ENCODE measurements at regions not wholly inside any gene's neighbourhood (a gene's known extent, or its start where the extent isn't known, plus 50 kb on each side); places are given as distances from the start of the nearest gene placed in this dataset.
"Not testable (repeated sequence)": the region's sequence is repeated elsewhere in the genome, so short reads cannot be mapped to it uniquely, and the experiment has no call there.

GRCh38 chr10:84848967-84849366, 520.6 kb downstream of the CCSER2 start:
- no peak overlapping the region for H3K27ac ChIP-seq (ENCODE audit: low read depth, low read length)
- no peak overlapping the region for H3K4me3 ChIP-seq (ENCODE audit: low read depth, low read length)
- no peak overlapping the region for H3K9ac ChIP-seq (ENCODE audit: low read length)
- H3K27me3 ChIP-seq (ENCODE audit: control insufficient read depth, insufficient read depth, low read length): no peaks in the 10 kb centered on the region
- H3K9me3 ChIP-seq (ENCODE audit: control insufficient read depth, insufficient read depth, low read depth, low read length): no peaks in the 10 kb centered on the region
- no peaks in the 10 kb centered on the region for H3K36me3 ChIP-seq (ENCODE audit: control insufficient read depth, insufficient read depth, low read length)
- H3K4me1 ChIP-seq (ENCODE audit: control insufficient read depth, insufficient read depth, low read length): no peaks in the 10 kb centered on the region

DNA sequence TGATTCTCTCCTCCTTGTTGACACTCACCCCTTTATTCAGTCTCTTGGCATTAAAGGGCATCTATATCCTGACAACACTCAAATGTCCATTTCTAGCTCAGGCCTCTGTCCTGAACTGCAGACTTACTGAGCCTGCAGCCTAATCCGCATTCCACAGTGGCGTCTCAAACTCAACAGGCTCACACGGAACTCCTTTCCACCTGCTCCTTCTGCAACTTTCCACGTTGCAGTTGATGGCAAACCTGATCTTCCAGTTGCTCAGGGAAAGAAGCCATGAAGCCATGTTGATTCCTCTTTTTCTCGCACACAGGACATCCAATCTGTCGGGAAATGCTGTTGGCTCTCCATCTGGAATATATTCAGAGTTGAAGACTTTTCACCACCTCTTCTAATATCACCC, 522.4 kb downstream of the CCSER2 start:
- H3K36me3 ChIP-seq (ENCODE audit: control insufficient read depth, insufficient read depth, low read length): no peaks in the 10 kb centered on the region
- H3K4me3 ChIP-seq (ENCODE audit: low read depth, low read length): no peak overlapping the region
- H3K9me3 ChIP-seq (ENCODE audit: control insufficient read depth, insufficient read depth, low read depth, low read length): no peaks in the 10 kb centered on the region
- H3K9ac ChIP-seq (ENCODE audit: low read length): no peak overlapping the region
- no peaks in the 10 kb centered on the region for H3K27me3 ChIP-seq (ENCODE audit: control insufficient read depth, insufficient read depth, low read length)
- no peaks in the 10 kb centered on the region for H3K4me1 ChIP-seq (ENCODE audit: control insufficient read depth, insufficient read depth, low read length)
- no peak overlapping the region for H3K27ac ChIP-seq (ENCODE audit: low read depth, low read length)

DNA sequence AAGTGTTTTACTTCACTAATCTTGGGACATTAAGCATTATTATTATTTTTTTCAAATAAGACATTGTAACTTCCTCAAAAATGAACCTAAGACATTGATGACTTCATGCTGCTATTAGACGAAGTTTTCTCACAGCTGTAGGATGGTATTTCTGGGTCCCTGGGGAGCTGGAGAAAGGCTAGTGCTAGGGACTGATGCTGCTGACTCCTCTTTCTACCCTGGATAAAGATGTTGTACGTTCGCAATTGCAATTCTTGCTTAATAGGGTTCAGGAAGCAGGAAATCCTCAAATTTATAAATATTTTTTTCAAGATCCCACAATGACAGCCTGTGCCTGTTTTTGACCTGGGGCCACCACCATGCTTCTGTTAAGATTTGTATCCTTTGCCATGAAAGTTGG, 526.0 kb downstream of the CCSER2 start:
- Histone ChIP-seq H3K27ac (ENCODE audit: low read depth, low read length) (no peak overlapping the region), H3K9ac (ENCODE audit: low read length) (no peak overlapping the region), H3K36me3 (ENCODE audit: control insufficient read depth, insufficient read depth, low read length) (no peaks in the 10 kb centered on the region), H3K9me3 (ENCODE audit: control insufficient read depth, insufficient read depth, low read depth, low read length) (no peaks in the 10 kb centered on the region), H3K4me3 (ENCODE audit: low read depth, low read length) (no peak overlapping the region), H3K27me3 (ENCODE audit: control insufficient read depth, insufficient read depth, low read length) (no peaks in the 10 kb centered on the region), H3K4me1 (ENCODE audit: control insufficient read depth, insufficient read depth, low read length) (no peaks in the 10 kb centered on the region)

- Histone ChIP-seq H3K36me3 (ENCODE audit: control insufficient read depth, insufficient read depth, low read length) (no peaks in the 10 kb centered on the region), H3K4me1 (ENCODE audit: control insufficient read depth, insufficient read depth, low read length) (peaks cover 10% of the 10 kb centered on the region; the same call in 1 of the 2 replicates), H3K9me3 (ENCODE audit: control insufficient read depth, insufficient read depth, low read depth, low read length) (no peaks in the 10 kb centered on the region)
Observed at GRCh38 chr10:84860855-84861254, 532.5 kb downstream of the CCSER2 start.

GRCh38 chr10:84862551-84862950, 534.2 kb downstream of the CCSER2 start:
- no peak overlapping the region for H3K4me3 ChIP-seq (ENCODE audit: low read depth, low read length)
- H3K36me3 ChIP-seq (ENCODE audit: control insufficient read depth, insufficient read depth, low read length): no peaks in the 10 kb centered on the region
- H3K4me1 ChIP-seq (ENCODE audit: control insufficient read depth, insufficient read depth, low read length): peaks cover 10% of the 10 kb centered on the region; the same call in 1 of the 2 replicates
- no peak overlapping the region for H3K9ac ChIP-seq (ENCODE audit: low read length)
- H3K9me3 ChIP-seq (ENCODE audit: control insufficient read depth, insufficient read depth, low read depth, low read length): no peaks in the 10 kb centered on the region
- no peak overlapping the region for H3K27ac ChIP-seq (ENCODE audit: low read depth, low read length)
- no peaks in the 10 kb centered on the region for H3K27me3 ChIP-seq (ENCODE audit: control insufficient read depth, insufficient read depth, low read length)

More at GRCh38 chr10:84860855-84861254, 532.5 kb downstream of the CCSER2 start:
- no peak overlapping the region for H3K4me3 ChIP-seq (ENCODE audit: low read depth, low read length)
- H3K27ac ChIP-seq (ENCODE audit: low read depth, low read length): no peak overlapping the region
- H3K9ac ChIP-seq (ENCODE audit: low read length): no peak overlapping the region
- no peaks in the 10 kb centered on the region for H3K27me3 ChIP-seq (ENCODE audit: control insufficient read depth, insufficient read depth, low read length)

DNA sequence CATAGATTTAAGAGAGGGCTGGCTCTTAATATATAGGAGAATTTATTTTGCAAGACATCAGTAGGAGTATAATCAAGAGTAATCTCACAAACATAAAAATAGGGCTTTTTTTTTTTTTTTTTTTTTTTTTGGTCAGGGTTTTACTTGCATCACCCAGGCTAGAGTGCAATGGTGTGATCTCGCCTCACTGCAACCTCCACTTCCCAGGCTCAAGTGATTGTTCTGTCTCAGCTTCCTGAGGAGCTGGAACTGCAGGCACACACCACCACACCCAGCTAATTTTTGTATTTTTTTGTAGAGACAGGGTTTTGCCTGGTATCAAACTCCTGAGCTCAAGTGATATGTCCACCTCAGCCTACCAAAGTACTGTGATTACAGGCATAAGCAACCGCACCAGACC, 535.3 kb downstream of the CCSER2 start:
- Histone ChIP-seq H3K27ac (ENCODE audit: low read depth, low read length) (no peak overlapping the region), H3K36me3 (ENCODE audit: control insufficient read depth, insufficient read depth, low read length) (no peaks in the 10 kb centered on the region), H3K9me3 (ENCODE audit: control insufficient read depth, insufficient read depth, low read depth, low read length) (no peaks in the 10 kb centered on the region), H3K9ac (ENCODE audit: low read length) (no peak overlapping the region), H3K27me3 (ENCODE audit: control insufficient read depth, insufficient read depth, low read length) (no peaks in the 10 kb centered on the region), H3K4me1 (ENCODE audit: control insufficient read depth, insufficient read depth, low read length) (peaks cover 10% of the 10 kb centered on the region; the same call in 1 of the 2 replicates), H3K4me3 (ENCODE audit: low read depth, low read length) (no peak overlapping the region)

- no peaks in the 10 kb centered on the region for H3K36me3 ChIP-seq (ENCODE audit: control insufficient read depth, insufficient read depth, low read length)
- H3K27me3 ChIP-seq (ENCODE audit: control insufficient read depth, insufficient read depth, low read length): no peaks in the 10 kb centered on the region
- no peak overlapping the region for H3K27ac ChIP-seq (ENCODE audit: low read depth, low read length)
- H3K4me3 ChIP-seq (ENCODE audit: low read depth, low read length): no peak overlapping the region
- H3K9me3 ChIP-seq (ENCODE audit: control insufficient read depth, insufficient read depth, low read depth, low read length): no peaks in the 10 kb centered on the region
- H3K9ac ChIP-seq (ENCODE audit: low read length): no peak overlapping the region
- no peaks in the 10 kb centered on the region for H3K4me1 ChIP-seq (ENCODE audit: control insufficient read depth, insufficient read depth, low read length)
Observed at GRCh38 chr10:84876116-84876999, 548.0 kb downstream of the CCSER2 start.

- H3K36me3 ChIP-seq (ENCODE audit: control insufficient read depth, insufficient read depth, low read length): no peaks in the 10 kb centered on the region
- no peak overlapping the region for H3K9ac ChIP-seq (ENCODE audit: low read length)
- no peaks in the 10 kb centered on the region for H3K9me3 ChIP-seq (ENCODE audit: control insufficient read depth, insufficient read depth, low read depth, low read length)
- H3K27ac ChIP-seq (ENCODE audit: low read depth, low read length): no peak overlapping the region
- H3K4me3 ChIP-seq (ENCODE audit: low read depth, low read length): no peak overlapping the region
- no peaks in the 10 kb centered on the region for H3K4me1 ChIP-seq (ENCODE audit: control insufficient read depth, insufficient read depth, low read length)
- no peaks in the 10 kb centered on the region for H3K27me3 ChIP-seq (ENCODE audit: control insufficient read depth, insufficient read depth, low read length)
Observed at GRCh38 chr10:84879991-84880390, 551.6 kb downstream of the CCSER2 start.

- not testable (repeated sequence) for H3K27me3 ChIP-seq (ENCODE audit: control insufficient read depth, insufficient read depth, low read length); H3K36me3 ChIP-seq (ENCODE audit: control insufficient read depth, insufficient read depth, low read length); H3K4me3 ChIP-seq (ENCODE audit: low read depth, low read length); H3K4me1 ChIP-seq (ENCODE audit: control insufficient read depth, insufficient read depth, low read length); H3K27ac ChIP-seq (ENCODE audit: low read depth, low read length); H3K9ac ChIP-seq (ENCODE audit: low read length); H3K9me3 ChIP-seq (ENCODE audit: control insufficient read depth, insufficient read depth, low read depth, low read length)
Observed at GRCh38 chr10:84881696-84882095, 553.3 kb downstream of the CCSER2 start.

DNA sequence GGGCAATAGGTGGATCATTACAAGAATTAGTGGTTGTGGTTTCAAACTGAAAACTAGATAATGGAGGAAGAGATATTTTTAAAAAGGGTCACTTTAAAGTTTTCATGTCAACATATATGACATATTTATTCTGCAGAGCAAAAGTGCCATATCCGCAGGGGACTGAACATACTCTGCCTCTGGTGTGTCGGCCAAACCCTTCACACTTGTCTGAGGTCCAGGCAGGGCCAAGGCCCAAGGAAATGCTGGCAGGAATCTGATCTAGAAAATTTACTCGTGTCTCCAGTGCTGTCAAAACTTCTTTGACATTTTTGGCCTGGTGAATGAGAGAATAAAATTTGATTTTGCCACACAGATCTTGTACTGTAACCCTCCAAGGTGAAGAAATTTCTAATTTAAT, 562.3 kb downstream of the CCSER2 start:
- Histone ChIP-seq H3K36me3 (ENCODE audit: control insufficient read depth, insufficient read depth, low read length) (no peaks in the 10 kb centered on the region), H3K27me3 (ENCODE audit: control insufficient read depth, insufficient read depth, low read length) (no peaks in the 10 kb centered on the region), H3K4me1 (ENCODE audit: control insufficient read depth, insufficient read depth, low read length) (no peaks in the 10 kb centered on the region), H3K4me3 (ENCODE audit: low read depth, low read length) (no peak overlapping the region), H3K9ac (ENCODE audit: low read length) (no peak overlapping the region), H3K9me3 (ENCODE audit: control insufficient read depth, insufficient read depth, low read depth, low read length) (no peaks in the 10 kb centered on the region), H3K27ac (ENCODE audit: low read depth, low read length) (no peak overlapping the region)

GRCh38 chr10:84891631-84892030, 563.2 kb downstream of the CCSER2 start:
- Histone ChIP-seq H3K36me3 (ENCODE audit: control insufficient read depth, insufficient read depth, low read length) (no peaks in the 10 kb centered on the region), H3K4me1 (ENCODE audit: control insufficient read depth, insufficient read depth, low read length) (no peaks in the 10 kb centered on the region), H3K9ac (ENCODE audit: low read length) (no peak overlapping the region), H3K27ac (ENCODE audit: low read depth, low read length) (no peak overlapping the region), H3K9me3 (ENCODE audit: control insufficient read depth, insufficient read depth, low read depth, low read length) (no peaks in the 10 kb centered on the region), H3K27me3 (ENCODE audit: control insufficient read depth, insufficient read depth, low read length) (no peaks in the 10 kb centered on the region), H3K4me3 (ENCODE audit: low read depth, low read length) (no peak overlapping the region)

All from HUES6 (cell line).